Stomach (tissue), 8 donors: ENCODE measurements at regions not wholly inside any gene's neighbourhood (a gene's known extent, or its start where the extent isn't known, plus 50 kb on each side); places are given as distances from the start of the nearest gene placed in this dataset.

Experiments
- DNase-seq, 2 donors: peaks; one replicate each; pipeline versions ENCODE4 v3.0.0 to v3.0.0-alpha.2; 2013 to 2019
- H3K27ac ChIP-seq, 5 donors: fragments of 200-600 bp in 4 of 5; sonication (generic) in 4 of 5; one replicate each; pipeline ENCODE4 v1.5.1; 2013 to 2019; ENCODE audit warnings: mild to moderate bottlenecking in 1 of 5, moderate library complexity in 1 of 5
- H3K27me3 ChIP-seq, 3 donors: fragments of 200-600 bp; sonication (generic); one replicate each; pipeline ENCODE4 v1.5.1; 2017 to 2019; ENCODE audit warnings: mixed run types in 1 of 3
- H3K36me3 ChIP-seq, 4 donors: fragments of 200-600 bp; sonication (generic); 1 replicate in 3 of 4; 2 replicates in 1 of 4; pipeline ENCODE4 v1.5.1; 2016 to 2019
- H3K4me1 ChIP-seq, 4 donors: fragments of 200-600 bp; sonication (generic); one replicate each; pipeline ENCODE4 v1.5.1; 2016 to 2019
- H3K4me3 ChIP-seq, 4 donors: fragments of 200-600 bp; sonication (generic) in 3 of 4; one replicate each; pipeline ENCODE4 v1.5.1; 2016 to 2019; ENCODE audit warnings: mild to moderate bottlenecking in 1 of 4
- H3K9me3 ChIP-seq, 4 donors: fragments of 200-600 bp; sonication (generic); one replicate each; pipeline ENCODE4 v1.5.1; 2016 to 2019
- CTCF ChIP-seq, 7 experiments: fragments of 450-650 bp in 4 of 7; fragments of 200-600 bp in 3 of 7; sonication (generic) in 3 of 7; IDR thresholded peaks; one replicate each; pipeline ENCODE4 v1.5.1; 2016 to 2019; ENCODE audit warnings: antibody characterized with exemption in 7 of 7, control low read depth in 2 of 7, mild to moderate bottlenecking in 1 of 7
- EP300 ChIP-seq: sonication (generic); formaldehyde crosslinking; IDR thresholded peaks from one replicate; pipeline ENCODE4 v1.6.1; 2017; ENCODE audit warnings: antibody characterized with exemption
- POLR2A ChIP-seq, 4 donors: fragments of 450-650 bp; IDR thresholded peaks; one replicate each; pipeline ENCODE4 v1.6.1; 2016; ENCODE audit warnings: antibody characterized with exemption in 4 of 4, control low read depth in 2 of 4, mild to moderate bottlenecking in 1 of 4, moderate library complexity in 1 of 4
- POLR2AphosphoS5 ChIP-seq, 3 donors: sonication (generic); formaldehyde crosslinking; IDR thresholded peaks; one replicate each; pipeline ENCODE4 v1.6.1; 2016; ENCODE audit warnings: antibody characterized with exemption in 3 of 3
- WGBS, 5 donors: extraction: QIAGEN DNeasy Blood & Tissue Kit in 3 of 5; methylation state at CpG; one replicate each; pipeline versions ENCODE4 v1.1.5 to v1.1.7; 2013 to 2018; 5-methylcytosine and 5-hydroxymethylcytosine counted together
- intact Hi-C: fragments of 100-400 bp; cut with DNase I; formaldehyde crosslinking; loops from one replicate; pipeline ENCODE4 v1.15.1; 2023; ENCODE audit warnings: low total_unique reads
- donor health status: healthy with polysubstance abuse.
- donor health status: Bipolar disorder and iron deficiency.
- donor health status: healthy.

- Histone ChIP-seq H3K27ac (no peak overlapping the region), H3K9me3 (no peaks in the 10 kb centered on the region), H3K27me3 (no peaks in the 10 kb centered on the region), H3K36me3 (no peaks in the 10 kb centered on the region), H3K4me3 (no peak overlapping the region), H3K4me1 (peaks cover 0 to 17% (median 8%) of the 10 kb centered on the region in 4 donors)
- TF ChIP-seq EP300 (no peak), POLR2AphosphoS5 (IDR thresholded peaks at IDR 0.05) (no peak), CTCF (IDR thresholded peaks at IDR 0.05) (no peak), POLR2A (IDR thresholded peaks at IDR 0.05) (no peak)
- DNase-seq: no peak
- intact Hi-C loops: no loop called here
- WGBS, 5 donors: 23 to 56% (median 33%) methylated on average over 2 of the region's 2 CpGs
Observed at GRCh38 chr1:87720561-87720960, 391.9 kb downstream of the LMO4 start.

- no peaks in the 10 kb centered on the region for H3K27me3 ChIP-seq
- no peaks in the 10 kb centered on the region for H3K9me3 ChIP-seq
- no peak overlapping the region for H3K27ac ChIP-seq
- DNase-seq: no peak
- TF ChIP-seq EP300 (no peak), CTCF (IDR thresholded peaks at IDR 0.05) (no peak), POLR2AphosphoS5 (IDR thresholded peaks at IDR 0.05) (no peak), POLR2A (IDR thresholded peaks at IDR 0.05) (no peak)
- no peaks in the 10 kb centered on the region for H3K36me3 ChIP-seq
- intact Hi-C loops: no loop called here
- H3K4me3 ChIP-seq: no peak overlapping the region
- peaks cover 0 to 7% (median 2%) of the 10 kb centered on the region in 4 donors for H3K4me1 ChIP-seq
Observed at GRCh38 chr1:87723193-87723592, 394.5 kb downstream of the LMO4 start.

- Histone ChIP-seq H3K4me1 (no peaks in the 10 kb centered on the region), H3K4me3 (no peak overlapping the region), H3K27me3 (no peaks in the 10 kb centered on the region), H3K36me3 (no peaks in the 10 kb centered on the region), H3K9me3 (no peaks in the 10 kb centered on the region), H3K27ac (no peak overlapping the region)
- no peak for DNase-seq
- TF ChIP-seq EP300 (no peak), POLR2AphosphoS5 (IDR thresholded peaks at IDR 0.05) (no peak), CTCF (IDR thresholded peaks at IDR 0.05) (no peak), POLR2A (IDR thresholded peaks at IDR 0.05) (no peak)
- 86 to 97% (median 91%) methylated on average over 1 of the region's 1 CpG for WGBS, 5 donors
- intact Hi-C loops: no loop called here
Observed at GRCh38 chr1:87728169-87728568, 399.5 kb downstream of the LMO4 start.

- H3K27me3 ChIP-seq: no peaks in the 10 kb centered on the region
- 78 to 83% (median 82%) methylated on average over 9 of the region's 9 CpGs for WGBS, 5 donors
- no peak for DNase-seq
- H3K4me3 ChIP-seq: no peak overlapping the region
- no peaks in the 10 kb centered on the region for H3K9me3 ChIP-seq
- TF ChIP-seq CTCF (IDR thresholded peaks at IDR 0.05) (no peak), EP300 (no peak), POLR2AphosphoS5 (IDR thresholded peaks at IDR 0.05) (no peak), POLR2A (IDR thresholded peaks at IDR 0.05) (no peak)
- intact Hi-C loops: no loop called here
- no peaks in the 10 kb centered on the region for H3K4me1 ChIP-seq
- H3K27ac ChIP-seq: no peak overlapping the region
- H3K36me3 ChIP-seq: no peaks in the 10 kb centered on the region
Observed at GRCh38 chr1:87730274-87731216, 401.9 kb downstream of the LMO4 start.
